HG02623 (cell line): ENCODE measurements at regions not wholly inside any gene's neighbourhood (a gene's known extent, or its start where the extent isn't known, plus 50 kb on each side); places are given as distances from the start of the nearest gene placed in this dataset.
"Not testable (repeated sequence)": the region's sequence is repeated elsewhere in the genome, so short reads cannot be mapped to it uniquely, and the experiment has no call there.

Source experiments
- ATAC-seq: cut with Tn5 transposase; IDR thresholded peaks from one replicate; pipeline ENCODE4 v1.9.1; 2021; ENCODE audit warnings: moderate library complexity; ENCODE audit not compliant: unreplicated experiment

GRCh38 chr3:152578769-152579168 is 256.2 kb upstream of the P2RY1 start:
- no peak for ATAC-seq

- ATAC-seq = no peak
Measured at GRCh38 chr3:152581951-152582350, 253.0 kb upstream of the P2RY1 start.

GRCh38 chr3:152583963-152584362 is 251.0 kb upstream of the P2RY1 start:
- no peak for ATAC-seq

- no peak for ATAC-seq
Measured at GRCh38 chr3:152586974-152587373, 248.0 kb upstream of the P2RY1 start.

- ATAC-seq = no peak
Measured at GRCh38 chr3:152587861-152588260, 247.1 kb upstream of the P2RY1 start.

GRCh38 chr3:152589644-152590043 is 245.3 kb upstream of the P2RY1 start:
- ATAC-seq = no peak

- no peak for ATAC-seq
Measured at GRCh38 chr3:152591515-152591914, 243.4 kb upstream of the P2RY1 start.

- no peak for ATAC-seq
Measured at GRCh38 chr3:152593242-152593641, 241.7 kb upstream of the P2RY1 start.

GRCh38 chr3:152595975-152596821 is 238.7 kb upstream of the P2RY1 start:
- peak; percentile 99 for ATAC-seq

GRCh38 chr3:152596832-152597231 is 238.1 kb upstream of the P2RY1 start:
- not testable (repeated sequence) for ATAC-seq

GRCh38 chr3:152606146-152606545 is 228.8 kb upstream of the P2RY1 start:
- ATAC-seq = no peak

GRCh38 chr3:152607179-152607578 is 227.8 kb upstream of the P2RY1 start:
- no peak for ATAC-seq

GRCh38 chr3:152608696-152609594 is 226.0 kb upstream of the P2RY1 start:
- ATAC-seq = no peak

- ATAC-seq = no peak
Measured at GRCh38 chr3:152609891-152610290, 225.0 kb upstream of the P2RY1 start.

GRCh38 chr3:152610622-152611021 is 224.3 kb upstream of the P2RY1 start:
- ATAC-seq = no peak

- ATAC-seq = no peak
Measured at GRCh38 chr3:152611905-152612304, 223.0 kb upstream of the P2RY1 start.

- no peak for ATAC-seq
Measured at GRCh38 chr3:152613851-152614250, 221.1 kb upstream of the P2RY1 start.

- ATAC-seq = no peak
Measured at GRCh38 chr3:152615681-152616080, 219.2 kb upstream of the P2RY1 start.

- no peak for ATAC-seq
Measured at GRCh38 chr3:152617609-152618008, 217.3 kb upstream of the P2RY1 start.

GRCh38 chr3:152618529-152618928 is 216.4 kb upstream of the P2RY1 start:
- ATAC-seq = no peak

- no peak for ATAC-seq
Measured at GRCh38 chr3:152619691-152620090, 215.2 kb upstream of the P2RY1 start.

- ATAC-seq = no peak
Measured at GRCh38 chr3:152620395-152620794, 214.5 kb upstream of the P2RY1 start.
